T-helper 2 cell treated with Interferon-gamma antibody and Interleukin-4, amounts not matched to agents 100 ng/mL and 5 ng/mL, for 36 hours (primary cell): ENCODE measurements at regions not wholly inside any gene's neighbourhood (a gene's known extent, or its start where the extent isn't known, plus 50 kb on each side); places are given as distances from the start of the nearest gene placed in this dataset.
"Not testable (repeated sequence)": the region's sequence is repeated elsewhere in the genome, so short reads cannot be mapped to it uniquely, and the experiment has no call there.

Experiments
- intact Hi-C: fragments of 100-400 bp; cut with micrococcal nuclease; formaldehyde crosslinking; loops from one replicate; pipeline ENCODE4 v1.15.1; 2023

- intact Hi-C loops, result no loop called here
Measured at GRCh38 chr20:19834287-19834686, 76.2 kb downstream of the RIN2 start.

- intact Hi-C loops, result no loop called here
Measured at GRCh38 chr20:19834783-19835182, 76.7 kb downstream of the RIN2 start.

DNA sequence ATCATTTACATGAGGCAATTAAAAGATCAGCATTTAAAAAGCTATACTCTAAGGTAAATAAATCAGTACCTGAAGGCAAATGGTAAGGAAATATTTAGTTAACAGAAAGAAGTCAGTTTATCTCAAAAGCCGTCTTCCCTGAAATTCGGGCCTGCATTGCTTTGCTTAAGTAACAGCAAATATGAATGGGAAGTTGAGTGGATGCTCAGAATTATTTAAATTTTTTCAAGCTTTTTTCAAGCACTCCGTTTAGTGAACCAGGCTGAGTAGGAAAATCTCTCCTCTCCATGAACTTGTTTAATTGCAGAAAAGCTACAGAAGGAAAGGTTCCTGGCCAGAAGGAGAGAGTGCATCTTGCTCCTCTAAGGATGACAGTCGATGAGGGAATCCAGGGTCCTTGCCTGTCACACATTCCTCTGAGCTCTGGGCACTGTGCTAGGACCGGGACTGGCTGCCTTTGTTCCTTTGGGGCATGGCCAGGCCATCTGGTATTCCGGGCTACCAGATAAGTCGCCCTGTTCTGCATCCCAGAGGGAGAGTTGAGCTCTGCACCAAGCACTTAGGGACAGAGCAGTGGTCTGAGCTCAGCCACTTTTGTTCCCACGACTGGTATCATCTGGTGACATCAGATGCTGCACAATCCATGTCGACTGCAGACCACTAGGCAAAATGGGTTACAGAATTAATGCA is 77.6 kb downstream of the RIN2 start:
- intact Hi-C loops, result no loop called here

DNA sequence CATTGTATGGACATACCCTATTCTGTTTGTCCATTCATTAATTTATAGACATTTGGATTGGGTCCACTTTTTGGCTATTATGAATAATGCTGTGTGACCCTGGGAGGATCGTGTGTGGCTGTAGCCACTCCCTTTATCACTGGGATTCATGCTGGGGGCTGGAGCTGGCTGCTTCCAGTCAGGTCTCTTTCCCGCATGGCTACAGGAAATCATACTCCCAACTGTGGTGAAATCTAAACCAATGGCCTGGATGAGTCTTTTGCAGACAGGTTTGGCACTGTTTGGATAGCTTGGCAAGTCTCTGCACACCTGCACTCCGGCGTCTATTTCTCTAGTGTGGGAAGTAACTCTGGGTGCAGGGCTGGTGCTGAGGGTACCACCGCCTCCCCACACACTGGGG is 80.4 kb downstream of the RIN2 start:
- intact Hi-C loops, result no loop called here

DNA sequence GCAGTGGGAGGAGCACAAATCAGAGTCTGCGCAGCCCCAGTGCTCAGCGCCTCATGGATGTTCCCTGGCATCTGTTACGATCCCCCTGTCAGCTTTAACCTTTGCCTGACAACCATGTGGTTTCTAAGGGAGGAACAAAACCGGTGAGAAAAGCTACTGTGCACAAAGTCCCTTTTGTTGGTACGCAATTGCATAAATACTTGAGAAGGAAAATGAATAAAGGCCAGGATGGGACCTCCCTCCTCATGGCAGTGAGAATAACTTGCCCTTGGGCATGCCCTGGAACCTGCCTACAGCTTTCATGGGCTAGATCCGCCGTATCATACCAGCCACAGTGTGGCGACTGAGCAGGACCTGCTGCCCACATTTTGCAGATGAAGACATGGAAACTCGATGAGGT is 81.0 kb downstream of the RIN2 start:
- intact Hi-C loops, result no loop called here

GRCh38 chr20:19840111-19840710 is 82.2 kb downstream of the RIN2 start:
- intact Hi-C loops, result no loop called here

- intact Hi-C loops, result no loop called here
Measured at GRCh38 chr20:19841740-19842139, 83.7 kb downstream of the RIN2 start.

DNA sequence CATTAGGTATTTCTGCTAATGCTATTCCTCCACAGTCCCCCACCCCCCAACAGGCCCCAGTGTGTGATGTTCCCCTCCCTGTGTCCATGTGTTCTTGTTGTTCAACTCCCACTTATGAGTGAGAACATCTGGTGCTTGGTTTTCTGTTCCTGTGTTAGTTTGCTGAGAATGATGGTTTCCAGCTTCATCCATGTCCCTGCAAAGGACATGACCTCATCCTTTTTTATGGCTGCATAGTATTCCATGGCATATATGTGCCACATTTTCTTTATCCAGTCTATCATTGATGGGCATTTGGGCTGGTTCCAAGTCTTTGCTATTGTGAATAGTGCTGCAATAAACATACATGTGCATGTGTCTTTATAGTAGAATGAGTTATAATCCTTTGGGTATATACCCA is 86.8 kb downstream of the RIN2 start:
- intact Hi-C loops, result not testable (repeated sequence)

- intact Hi-C loops, result no loop called here
Measured at GRCh38 chr20:19847383-19847782, 89.3 kb downstream of the RIN2 start.

GRCh38 chr20:19849341-19850197 is 91.5 kb downstream of the RIN2 start:
- intact Hi-C loops, result no loop called here

DNA sequence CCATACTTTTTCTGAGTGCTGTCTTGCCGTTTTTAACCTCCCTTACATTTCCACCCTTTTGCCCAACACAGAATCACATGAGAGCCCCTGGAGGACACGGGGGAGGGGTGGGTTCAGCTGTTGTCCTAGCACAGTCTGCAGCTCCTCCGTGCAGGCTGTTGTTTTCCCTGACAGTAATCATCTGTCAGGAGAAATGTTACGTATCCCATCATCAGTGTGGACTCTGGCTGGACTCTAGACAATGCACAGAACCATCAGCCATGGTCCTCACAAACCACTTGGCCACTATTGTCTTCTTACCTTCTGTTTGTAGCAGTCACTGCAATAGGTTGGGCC is 92.1 kb downstream of the RIN2 start:
- intact Hi-C loops, result no loop called here

- intact Hi-C loops, result no loop called here
Measured at GRCh38 chr20:19851861-19852260, 93.8 kb downstream of the RIN2 start.

GRCh38 chr20:19855416-19855815 is 97.4 kb downstream of the RIN2 start:
- intact Hi-C loops, result no loop called here

- intact Hi-C loops, result no loop called here
Measured at GRCh38 chr20:19858466-19859371, 100.7 kb downstream of the RIN2 start.

- intact Hi-C loops, result no loop called here
Measured at GRCh38 chr20:19859444-19859843, 101.4 kb downstream of the RIN2 start.

DNA sequence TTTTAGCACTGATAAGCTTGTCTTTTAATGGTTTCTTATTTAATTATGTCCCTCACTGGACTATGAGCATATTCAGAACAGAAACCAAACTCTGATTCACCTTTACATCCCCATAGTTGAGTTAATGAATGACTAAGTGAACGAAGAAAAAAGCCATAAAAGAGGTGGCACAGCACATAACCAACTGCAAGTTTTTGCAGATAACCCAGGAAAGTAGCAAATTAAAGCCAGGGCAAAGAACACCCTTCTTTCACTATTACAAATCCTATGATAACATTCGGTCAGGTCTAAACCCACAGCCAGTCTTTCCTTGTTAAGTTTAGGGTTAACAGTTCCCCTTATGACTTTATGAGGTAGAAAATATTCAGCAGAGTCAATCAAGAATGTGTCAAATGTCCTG is 102.7 kb downstream of the RIN2 start:
- intact Hi-C loops, result no loop called here

DNA sequence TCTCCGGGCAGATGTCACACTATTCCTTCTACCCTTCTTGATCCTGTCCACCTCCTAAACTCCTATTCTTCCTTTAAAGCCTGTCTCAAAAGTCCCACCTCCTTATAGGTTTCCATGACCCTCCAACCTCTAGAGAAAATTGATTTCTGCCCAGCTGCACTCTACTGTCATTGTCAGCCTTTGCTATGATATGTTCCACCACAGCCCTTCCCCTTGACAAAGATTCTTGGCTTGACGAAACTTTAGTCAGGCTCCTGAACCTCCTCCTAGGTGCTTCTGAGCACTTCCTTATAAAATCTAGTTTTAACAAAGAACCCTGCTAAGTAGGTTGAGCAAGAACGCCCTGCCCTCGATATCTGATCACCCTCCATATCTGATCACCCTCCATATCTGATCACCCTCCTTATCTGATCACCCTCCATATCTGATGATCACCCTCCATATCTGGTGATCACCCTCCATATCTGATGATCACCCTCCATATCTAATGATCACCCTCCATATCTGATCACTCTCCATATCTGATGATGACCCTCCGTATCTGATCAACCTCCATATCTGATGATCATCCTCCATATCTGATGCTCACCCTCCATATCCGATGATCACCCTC is 103.2 kb downstream of the RIN2 start:
- intact Hi-C loops, result no loop called here

- intact Hi-C loops, result no loop called here
Measured at GRCh38 chr20:19864130-19864529, 106.1 kb downstream of the RIN2 start.

DNA sequence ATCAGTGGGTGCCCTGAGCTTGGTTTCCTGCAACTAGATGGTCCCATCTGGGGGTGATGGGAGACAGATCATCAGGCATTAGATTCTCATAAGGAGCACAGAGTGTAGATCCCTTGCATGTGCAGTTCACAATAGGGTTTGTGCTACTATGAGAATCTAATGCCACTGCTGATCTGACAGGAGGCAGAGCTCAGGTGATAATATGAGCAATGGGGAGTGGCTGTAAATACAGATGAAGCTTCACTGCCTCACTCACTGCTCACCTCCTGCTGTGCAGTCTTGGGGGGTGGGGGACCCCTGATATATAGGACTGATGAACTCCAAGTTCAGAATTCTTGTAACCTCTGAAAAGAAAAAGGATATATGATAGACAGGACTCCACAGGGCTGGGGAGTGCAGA is 108.0 kb downstream of the RIN2 start:
- intact Hi-C loops, result no loop called here

- intact Hi-C loops, result no loop called here
Measured at GRCh38 chr20:19867074-19867473, 109.0 kb downstream of the RIN2 start.

GRCh38 chr20:19867940-19868371 is 109.9 kb downstream of the RIN2 start:
- intact Hi-C loops, result no loop called here
